ENCODE measurements at regions not wholly inside any gene's neighbourhood (a gene's known extent, or its start where the extent isn't known, plus 50 kb on each side); places are given as distances from the start of the nearest gene placed in this dataset.

- BruUV-seq (replicated peaks), result no TSS peak
- intact Hi-C loops (cut with micrococcal nuclease; ENCODE audit: unreplicated experiment), result no loop called here
- H3K27ac Mint-ChIP-seq (ENCODE audit: unreplicated experiment), result no peak overlapping the region
- no peaks in the 10 kb centered on the region for H3K36me3 Mint-ChIP-seq (ENCODE audit: insufficient read depth, unreplicated experiment)
- H3K9me3 Mint-ChIP-seq (ENCODE audit: low read depth, unreplicated experiment), result peaks cover 3% of the 10 kb centered on the region
- no peaks in the 10 kb centered on the region for H3K4me1 Mint-ChIP-seq (ENCODE audit: low read depth, unreplicated experiment)
- no peak for DNase-seq
- CTCF ChIA-PET, result no interaction called here
- H3K4me3 Mint-ChIP-seq (ENCODE audit: low read depth, unreplicated experiment), result no peak overlapping the region
- no peak for TF ChIP-seq CTCF (IDR thresholded peaks at IDR 0.05; ENCODE audit: unreplicated experiment)
- H3K27me3 Mint-ChIP-seq (ENCODE audit: unreplicated experiment), result peaks cover 23% of the 10 kb centered on the region
These were observed 60.0 kb upstream of the TEX51 start for GRCh38 chr2:126838716-126838985.

GRCh38 chr2:126839796-126840195 lies 58.9 kb upstream of the TEX51 start:
- DNase-seq, result no peak
- TF ChIP-seq CTCF (IDR thresholded peaks at IDR 0.05; ENCODE audit: unreplicated experiment), result no peak
- Mint-ChIP-seq H3K27me3 (ENCODE audit: unreplicated experiment) (peaks cover 23% of the 10 kb centered on the region), H3K9me3 (ENCODE audit: low read depth, unreplicated experiment) (peaks cover 3% of the 10 kb centered on the region), H3K4me1 (ENCODE audit: low read depth, unreplicated experiment) (no peaks in the 10 kb centered on the region), H3K36me3 (ENCODE audit: insufficient read depth, unreplicated experiment) (no peaks in the 10 kb centered on the region), H3K4me3 (ENCODE audit: low read depth, unreplicated experiment) (no peak overlapping the region), H3K27ac (ENCODE audit: unreplicated experiment) (no peak overlapping the region)
- BruUV-seq (replicated peaks), result no TSS peak
- intact Hi-C loops (cut with micrococcal nuclease; ENCODE audit: unreplicated experiment), result no loop called here
- CTCF ChIA-PET, result no interaction called here

- no peak for TF ChIP-seq CTCF (IDR thresholded peaks at IDR 0.05; ENCODE audit: unreplicated experiment)
- CTCF ChIA-PET, result no interaction called here
- BruUV-seq (replicated peaks), result no TSS peak
- H3K36me3 Mint-ChIP-seq (ENCODE audit: insufficient read depth, unreplicated experiment), result no peaks in the 10 kb centered on the region
- no peak overlapping the region for H3K27ac Mint-ChIP-seq (ENCODE audit: unreplicated experiment)
- H3K27me3 Mint-ChIP-seq (ENCODE audit: unreplicated experiment), result peaks cover 23% of the 10 kb centered on the region
- DNase-seq, result no peak
- no peaks in the 10 kb centered on the region for H3K4me1 Mint-ChIP-seq (ENCODE audit: low read depth, unreplicated experiment)
- H3K4me3 Mint-ChIP-seq (ENCODE audit: low read depth, unreplicated experiment), result no peak overlapping the region
- peaks cover 3% of the 10 kb centered on the region for H3K9me3 Mint-ChIP-seq (ENCODE audit: low read depth, unreplicated experiment)
- intact Hi-C loops (cut with micrococcal nuclease; ENCODE audit: unreplicated experiment), result no loop called here
These were observed 55.6 kb upstream of the TEX51 start for GRCh38 chr2:126843081-126843480.

DNA sequence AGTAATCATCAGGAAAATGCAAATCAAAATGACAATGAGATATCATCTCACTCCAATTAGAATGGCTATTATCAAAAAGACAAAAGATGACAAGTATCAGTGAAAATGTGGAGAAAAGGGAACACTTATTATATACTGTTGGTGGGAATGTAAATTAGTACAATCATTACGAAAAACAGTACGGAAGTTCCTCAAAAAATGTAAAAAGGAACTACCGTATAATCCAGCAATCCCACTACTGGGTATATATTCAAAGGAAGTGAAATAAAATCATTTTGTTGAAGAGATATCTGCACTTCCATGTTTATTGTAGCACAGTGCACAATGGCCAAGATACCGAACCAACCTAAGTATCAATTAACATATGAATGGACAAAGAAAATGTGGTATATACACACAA lies 52.4 kb upstream of the TEX51 start:
- no TSS peak for BruUV-seq (replicated peaks)
- Mint-ChIP-seq H3K4me3 (ENCODE audit: low read depth, unreplicated experiment) (no peak overlapping the region), H3K36me3 (ENCODE audit: insufficient read depth, unreplicated experiment) (no peaks in the 10 kb centered on the region), H3K9me3 (ENCODE audit: low read depth, unreplicated experiment) (no peaks in the 10 kb centered on the region), H3K4me1 (ENCODE audit: low read depth, unreplicated experiment) (no peaks in the 10 kb centered on the region), H3K27ac (ENCODE audit: unreplicated experiment) (no peak overlapping the region), H3K27me3 (ENCODE audit: unreplicated experiment) (peaks cover 7% of the 10 kb centered on the region)
- no peak for DNase-seq
- no peak for TF ChIP-seq CTCF (IDR thresholded peaks at IDR 0.05; ENCODE audit: unreplicated experiment)
- intact Hi-C loops (cut with micrococcal nuclease; ENCODE audit: unreplicated experiment), result no loop called here
- CTCF ChIA-PET, result no interaction called here
